A673 (cell line): ENCODE measurements at regions not wholly inside any gene's neighbourhood (a gene's known extent, or its start where the extent isn't known, plus 50 kb on each side); places are given as distances from the start of the nearest gene placed in this dataset.

Source experiments
- BruUV-seq: library from RNA; stranded (reverse); fragments of 400-500 nt; replicated peaks from 2 replicates; lab custom pipeline; 2021; lab: Mats Ljungman, UMichigan
- CTCF ChIA-PET: fragments of 300-600 bp; sonication (Branson Sonifier 250); formaldehyde crosslinking; loops from one replicate; lab custom pipeline; 2022; ENCODE audit warnings: antibody characterized with exemption; lab: Charles Lee
- POLR2A ChIA-PET: fragments of 300-600 bp; sonication (Branson Sonifier 250); formaldehyde crosslinking; loops from one replicate; lab custom pipeline; 2022; ENCODE audit warnings: antibody characterized with exemption; ENCODE audit not compliant: low non-redundant PET; lab: Charles Lee
- DNase-seq: peaks from one replicate; pipeline ENCODE4 v3.0.0-alpha.2; 2015; ENCODE audit warnings: low spot score
- H3K27ac ChIP-seq: fragments of 200-600 bp; sonication (generic); 2 replicates; pipeline ENCODE4 v1.5.1; 2016; ENCODE audit warnings: mixed run types, low read depth, mild to moderate bottlenecking, mixed read lengths, antibody characterized with exemption, low read length; ENCODE audit not compliant: poor library complexity, severe bottlenecking
- H3K27me3 ChIP-seq: fragments of 200-600 bp; sonication (generic); replicated peaks from 2 replicates; pipeline ENCODE4 v1.6.1; 2017; ENCODE audit warnings: mixed run types, low read depth, mild to moderate bottlenecking, mixed read lengths, antibody characterized with exemption, low read length; ENCODE audit not compliant: insufficient read depth, poor library complexity
- H3K36me3 ChIP-seq: fragments of 200-600 bp; sonication (generic); 2 replicates; pipeline ENCODE4 v1.6.1; 2016; ENCODE audit warnings: mixed run types, mild to moderate bottlenecking, mixed read lengths, antibody characterized with exemption, low read length; ENCODE audit not compliant: insufficient read depth, poor library complexity, severe bottlenecking
- H3K4me1 ChIP-seq: fragments of 200-600 bp; sonication (generic); 2 replicates; pipeline ENCODE4 v1.6.1; 2017; ENCODE audit warnings: mixed run types, mild to moderate bottlenecking, mixed read lengths, antibody characterized with exemption, low read length; ENCODE audit not compliant: insufficient read depth, poor library complexity, severe bottlenecking
- H3K4me3 ChIP-seq: fragments of 200-600 bp; sonication (generic); 2 replicates; pipeline ENCODE4 v1.5.1; 2016; ENCODE audit warnings: low read depth, mixed run types, mild to moderate bottlenecking, mixed read lengths, low read length; ENCODE audit not compliant: poor library complexity, severe bottlenecking
- H3K9me3 ChIP-seq: fragments of 200-600 bp; sonication (generic); 2 replicates; pipeline ENCODE4 v1.6.1; 2016; ENCODE audit warnings: mixed run types, low read depth, mild to moderate bottlenecking, mixed read lengths, antibody characterized with exemption, low read length; ENCODE audit not compliant: poor library complexity, severe bottlenecking
- EZH2 ChIP-seq: fragments of 200-600 bp; sonication (generic); IDR thresholded peaks from 2 replicates; pipeline ENCODE4 v1.6.1; 2017; ENCODE audit warnings: borderline replicate concordance, low read depth, mild to moderate bottlenecking, mixed read lengths, antibody characterized with exemption, low read length; ENCODE audit not compliant: poor library complexity, severe bottlenecking
- intact Hi-C: fragments of 100-400 bp; cut with micrococcal nuclease; formaldehyde crosslinking; loops from one replicate; pipeline ENCODE4 v1.10.0; 2022; ENCODE audit not compliant: unreplicated experiment
- TF ChIP-seq, protein P1 (sequence below): fragments of 300-800, 200-600 bp; sonication (generic); conservative IDR thresholded peaks from 2 replicates; pipeline ENCODE4 v1.5.1; 2017; ENCODE audit warnings: low read depth, mild to moderate bottlenecking, antibody characterized with exemption, low read length, moderate library complexity, mixed read lengths

DNA sequence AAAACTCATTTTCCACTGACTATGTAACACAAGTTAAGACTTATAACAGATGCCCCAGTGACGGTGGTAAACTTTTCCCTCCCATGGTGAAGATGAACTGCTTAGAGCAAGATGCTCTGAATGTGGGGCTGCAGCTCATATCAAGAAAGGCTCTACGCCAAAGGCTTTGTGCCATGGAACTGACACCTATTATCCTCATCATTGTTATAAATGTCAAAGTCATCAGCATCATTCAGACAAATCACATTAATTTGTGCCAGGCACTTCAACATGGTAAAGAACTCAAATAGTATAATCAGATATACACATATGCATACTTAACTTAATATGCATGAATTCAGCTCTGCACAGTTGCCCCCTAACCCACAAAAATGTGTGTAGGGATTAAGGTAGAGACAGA, 305.9 kb upstream of the ATP10B start:
- TF ChIP-seq, protein P1, sequence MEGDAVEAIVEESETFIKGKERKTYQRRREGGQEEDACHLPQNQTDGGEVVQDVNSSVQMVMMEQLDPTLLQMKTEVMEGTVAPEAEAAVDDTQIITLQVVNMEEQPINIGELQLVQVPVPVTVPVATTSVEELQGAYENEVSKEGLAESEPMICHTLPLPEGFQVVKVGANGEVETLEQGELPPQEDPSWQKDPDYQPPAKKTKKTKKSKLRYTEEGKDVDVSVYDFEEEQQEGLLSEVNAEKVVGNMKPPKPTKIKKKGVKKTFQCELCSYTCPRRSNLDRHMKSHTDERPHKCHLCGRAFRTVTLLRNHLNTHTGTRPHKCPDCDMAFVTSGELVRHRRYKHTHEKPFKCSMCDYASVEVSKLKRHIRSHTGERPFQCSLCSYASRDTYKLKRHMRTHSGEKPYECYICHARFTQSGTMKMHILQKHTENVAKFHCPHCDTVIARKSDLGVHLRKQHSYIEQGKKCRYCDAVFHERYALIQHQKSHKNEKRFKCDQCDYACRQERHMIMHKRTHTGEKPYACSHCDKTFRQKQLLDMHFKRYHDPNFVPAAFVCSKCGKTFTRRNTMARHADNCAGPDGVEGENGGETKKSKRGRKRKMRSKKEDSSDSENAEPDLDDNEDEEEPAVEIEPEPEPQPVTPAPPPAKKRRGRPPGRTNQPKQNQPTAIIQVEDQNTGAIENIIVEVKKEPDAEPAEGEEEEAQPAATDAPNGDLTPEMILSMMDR: no peak
- TF ChIP-seq EZH2: no peak
- Histone ChIP-seq H3K4me1 (no peaks in the 10 kb centered on the region), H3K36me3 (no peaks in the 10 kb centered on the region), H3K27ac (no peak overlapping the region), H3K27me3 (no peaks in the 10 kb centered on the region), H3K4me3 (no peak overlapping the region), H3K9me3 (no peaks in the 10 kb centered on the region)
- POLR2A ChIA-PET: no interaction called here
- intact Hi-C loops: no loop called here
- CTCF ChIA-PET: no interaction called here
- no TSS peak for BruUV-seq
- no peak for DNase-seq

DNA sequence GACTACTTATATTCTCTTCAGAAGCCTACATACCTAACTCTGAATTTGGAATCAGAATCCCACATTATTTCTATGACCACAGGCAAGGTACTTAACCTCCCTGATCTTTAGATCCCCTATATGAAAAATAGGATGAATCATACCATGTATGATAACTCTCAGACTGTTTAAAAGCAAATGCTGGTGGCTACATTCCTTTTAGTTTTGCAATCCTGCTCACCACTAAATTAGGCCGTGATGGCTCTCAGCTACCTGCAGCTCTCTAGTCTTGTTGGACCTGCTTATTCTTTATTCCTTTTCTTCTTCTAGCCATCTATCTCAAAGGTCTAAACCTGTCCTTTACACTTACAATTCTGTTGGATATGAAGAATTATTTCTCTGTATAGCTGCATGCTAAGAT, 303.4 kb upstream of the ATP10B start:
- ChIA-PET POLR2A (no interaction called here), CTCF (no interaction called here)
- intact Hi-C loops: no loop called here
- Histone ChIP-seq H3K4me3 (no peak overlapping the region), H3K27me3 (no peaks in the 10 kb centered on the region), H3K4me1 (no peaks in the 10 kb centered on the region), H3K9me3 (no peaks in the 10 kb centered on the region), H3K27ac (no peak overlapping the region), H3K36me3 (no peaks in the 10 kb centered on the region)
- no TSS peak for BruUV-seq
- no peak for TF ChIP-seq EZH2
- TF ChIP-seq, protein P1: no peak
- DNase-seq: no peak

DNA sequence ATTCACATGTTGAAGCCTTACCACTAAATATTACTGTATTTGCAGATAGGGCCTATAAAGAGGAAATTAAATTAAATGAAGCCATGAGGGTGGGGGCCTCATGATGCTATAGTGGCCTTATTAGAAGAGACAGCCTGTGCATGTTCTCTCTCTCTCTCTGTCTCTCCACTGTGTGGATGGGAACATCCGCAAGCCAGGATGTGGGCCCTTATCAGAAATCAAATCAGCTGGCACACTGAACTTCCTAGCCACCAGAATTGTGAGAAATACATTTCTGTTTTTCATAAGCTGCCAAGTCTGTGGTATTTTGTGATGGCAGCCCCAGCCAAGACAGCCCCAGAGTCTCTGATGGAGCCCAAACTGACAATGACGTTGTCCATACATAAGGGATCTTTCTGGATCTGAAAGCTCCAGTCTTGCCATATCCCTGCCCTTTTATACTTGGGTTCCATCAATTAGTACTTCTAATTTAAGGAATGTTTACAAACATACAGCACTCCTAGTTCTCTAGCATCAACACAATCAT, 300.5 kb upstream of the ATP10B start:
- TF ChIP-seq EZH2: no peak
- TF ChIP-seq, protein P1: no peak
- no TSS peak for BruUV-seq
- Histone ChIP-seq H3K4me1 (no peaks in the 10 kb centered on the region), H3K27me3 (no peaks in the 10 kb centered on the region), H3K27ac (no peak overlapping the region), H3K36me3 (no peaks in the 10 kb centered on the region), H3K9me3 (no peaks in the 10 kb centered on the region), H3K4me3 (no peak overlapping the region)
- DNase-seq: no peak
- ChIA-PET POLR2A (no interaction called here), CTCF (no interaction called here)
- intact Hi-C loops: no loop called here
